GM12864 (cell line): ENCODE measurements at regions not wholly inside any gene's neighbourhood (a gene's known extent, or its start where the extent isn't known, plus 50 kb on each side); places are given as distances from the start of the nearest gene placed in this dataset.

Experiments used
- DNase-seq: peaks from one replicate; pipeline ENCODE4 v3.0.0-alpha.2; 2011; ENCODE audit warnings: low read depth
- H3K4me3 ChIP-seq: 2 replicates; pipeline ENCODE4 v1.5.1; 2011; ENCODE audit warnings: mild to moderate bottlenecking, low read depth, low read length, control low read depth
- TF ChIP-seq, protein P1 (sequence below): IDR thresholded peaks from 2 replicates; pipeline ENCODE4 v1.5.1; 2011; ENCODE audit warnings: low read depth, mild to moderate bottlenecking, moderate library complexity, low read length, control low read depth, inconsistent platforms; ENCODE audit errors: missing control alignments

DNA sequence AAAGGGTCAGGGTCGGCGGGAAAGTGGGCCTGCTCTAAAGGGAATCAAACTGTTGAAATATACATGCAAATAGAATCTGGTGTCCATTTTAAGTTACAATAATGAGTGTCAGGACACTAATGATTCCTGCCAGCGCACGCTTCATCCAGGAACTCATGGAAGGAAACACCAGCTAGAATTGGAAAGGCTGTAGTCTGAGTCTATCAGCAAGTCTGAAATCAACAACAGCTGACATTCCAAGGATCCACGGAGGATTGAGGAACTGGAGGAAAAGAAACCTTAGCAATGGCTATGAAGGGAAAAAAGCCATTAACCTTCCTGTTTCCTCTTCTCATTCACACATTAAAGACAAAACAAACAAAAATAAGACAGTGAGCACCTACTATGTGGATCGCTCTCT, 1063.1 kb downstream of the NTRK3 start:
- no peak for DNase-seq
- H3K4me3 ChIP-seq: no peak overlapping the region
- TF ChIP-seq, protein P1, sequence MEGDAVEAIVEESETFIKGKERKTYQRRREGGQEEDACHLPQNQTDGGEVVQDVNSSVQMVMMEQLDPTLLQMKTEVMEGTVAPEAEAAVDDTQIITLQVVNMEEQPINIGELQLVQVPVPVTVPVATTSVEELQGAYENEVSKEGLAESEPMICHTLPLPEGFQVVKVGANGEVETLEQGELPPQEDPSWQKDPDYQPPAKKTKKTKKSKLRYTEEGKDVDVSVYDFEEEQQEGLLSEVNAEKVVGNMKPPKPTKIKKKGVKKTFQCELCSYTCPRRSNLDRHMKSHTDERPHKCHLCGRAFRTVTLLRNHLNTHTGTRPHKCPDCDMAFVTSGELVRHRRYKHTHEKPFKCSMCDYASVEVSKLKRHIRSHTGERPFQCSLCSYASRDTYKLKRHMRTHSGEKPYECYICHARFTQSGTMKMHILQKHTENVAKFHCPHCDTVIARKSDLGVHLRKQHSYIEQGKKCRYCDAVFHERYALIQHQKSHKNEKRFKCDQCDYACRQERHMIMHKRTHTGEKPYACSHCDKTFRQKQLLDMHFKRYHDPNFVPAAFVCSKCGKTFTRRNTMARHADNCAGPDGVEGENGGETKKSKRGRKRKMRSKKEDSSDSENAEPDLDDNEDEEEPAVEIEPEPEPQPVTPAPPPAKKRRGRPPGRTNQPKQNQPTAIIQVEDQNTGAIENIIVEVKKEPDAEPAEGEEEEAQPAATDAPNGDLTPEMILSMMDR: no peak

DNA sequence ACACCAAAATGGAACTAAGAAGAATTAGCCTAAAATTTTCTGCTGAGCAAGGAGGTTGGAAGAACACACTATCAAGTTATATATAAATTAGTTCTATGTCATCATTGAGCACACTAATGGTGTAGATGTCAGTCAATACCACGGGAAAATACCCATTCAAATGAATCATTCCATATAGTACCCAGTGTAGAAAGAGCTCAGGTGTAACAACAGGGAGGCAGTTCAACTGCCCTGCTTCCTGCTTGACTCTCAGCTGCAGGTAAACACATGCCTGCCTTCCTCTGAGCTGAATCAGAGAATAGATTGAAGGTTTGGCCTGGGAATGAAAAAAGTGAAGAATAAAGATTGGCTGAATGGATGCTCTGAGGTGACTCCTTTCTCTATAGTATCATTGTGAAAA, 1088.0 kb downstream of the AGBL1 start:
- no peak for DNase-seq
- TF ChIP-seq, protein P1: no peak
- H3K4me3 ChIP-seq: no peak overlapping the region

DNA sequence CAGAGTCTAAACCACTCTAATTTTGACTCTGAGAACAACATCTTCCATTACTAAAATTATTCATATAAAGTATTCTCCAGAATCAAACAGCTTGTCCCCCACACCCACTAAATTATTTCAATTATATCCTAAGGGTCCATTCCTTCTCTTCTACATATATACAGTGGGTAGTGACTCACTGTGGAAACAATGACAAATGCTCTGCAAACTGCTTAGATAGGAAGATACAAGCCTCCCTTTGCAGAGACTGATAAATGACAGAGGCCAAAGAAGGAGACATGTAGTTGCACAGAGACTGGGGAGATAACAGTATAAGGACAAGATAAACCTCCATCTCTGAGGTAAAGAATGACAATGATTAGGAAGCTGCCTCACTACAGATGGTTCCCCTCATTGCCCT, 1087.4 kb downstream of the AGBL1 start:
- DNase-seq: no peak
- TF ChIP-seq, protein P1: no peak
- H3K4me3 ChIP-seq: no peak overlapping the region

DNA sequence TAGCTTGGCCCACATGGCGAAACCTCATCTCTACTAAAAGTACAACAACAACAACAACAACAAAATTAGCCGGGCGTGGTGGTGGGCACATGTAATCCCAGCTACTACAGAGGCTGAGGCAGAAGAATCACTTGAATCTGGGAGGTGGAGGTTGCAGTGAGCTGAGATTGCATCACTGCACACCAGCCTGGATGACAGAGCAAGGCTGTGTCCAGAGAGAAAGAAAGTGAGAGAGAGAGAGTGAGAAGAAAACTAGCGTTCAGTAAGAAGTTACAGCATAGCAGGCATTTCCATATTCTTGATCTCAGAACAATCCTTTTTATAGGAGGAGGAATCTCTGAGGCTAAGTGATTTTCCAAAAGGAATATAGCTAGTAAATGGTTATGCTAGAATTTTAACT, 1076.1 kb downstream of the AGBL1 start:
- TF ChIP-seq, protein P1: no peak
- DNase-seq: no peak
- H3K4me3 ChIP-seq: no peak overlapping the region

DNA sequence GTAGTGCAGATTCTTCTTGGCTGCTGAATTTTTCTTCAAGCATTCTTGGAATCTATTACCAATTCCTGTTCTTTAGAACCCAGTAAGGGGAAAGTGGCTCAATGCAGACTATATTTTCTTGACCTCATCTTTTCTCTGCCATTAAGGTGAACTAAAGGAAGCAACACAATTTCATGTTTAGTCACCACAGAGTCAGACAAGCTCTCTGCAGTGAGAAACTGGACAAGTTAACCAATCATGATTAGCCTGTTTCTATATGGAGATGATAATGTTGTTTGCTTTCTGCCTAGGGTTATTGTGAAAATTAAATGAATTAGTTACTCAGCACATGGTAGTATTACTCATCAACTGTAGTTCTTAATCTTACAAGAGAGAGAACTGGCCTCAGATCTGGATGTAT, 1075.1 kb downstream of the AGBL1 start:
- TF ChIP-seq, protein P1: no peak
- H3K4me3 ChIP-seq: no peak overlapping the region
- no peak for DNase-seq

DNA sequence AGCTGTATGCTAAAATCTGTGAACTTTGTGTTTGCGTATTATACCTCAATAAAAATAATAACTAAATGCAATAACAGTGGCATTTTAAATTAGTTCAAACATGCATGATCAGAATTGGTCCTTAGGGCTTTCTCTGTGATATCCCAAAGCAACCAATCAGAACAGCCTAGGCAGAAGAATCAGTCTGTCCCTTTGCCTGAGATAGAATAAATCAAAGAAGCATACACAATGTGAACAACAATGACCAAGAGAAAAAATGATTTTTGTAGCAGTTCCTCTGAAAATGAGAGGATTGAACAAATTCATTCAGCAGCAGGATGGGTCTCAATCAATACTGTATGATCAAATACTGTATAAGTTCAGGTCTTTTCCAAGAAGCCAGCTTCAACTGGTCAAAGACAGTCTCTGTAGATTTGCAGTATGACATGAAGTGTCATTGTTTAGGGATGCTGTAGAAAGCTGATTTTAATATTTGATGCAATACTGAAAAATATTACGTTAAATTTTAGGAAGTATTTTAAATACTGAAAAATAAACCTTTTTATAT, 1071.6 kb downstream of the AGBL1 start:
- TF ChIP-seq, protein P1: no peak
- DNase-seq: no peak

DNA sequence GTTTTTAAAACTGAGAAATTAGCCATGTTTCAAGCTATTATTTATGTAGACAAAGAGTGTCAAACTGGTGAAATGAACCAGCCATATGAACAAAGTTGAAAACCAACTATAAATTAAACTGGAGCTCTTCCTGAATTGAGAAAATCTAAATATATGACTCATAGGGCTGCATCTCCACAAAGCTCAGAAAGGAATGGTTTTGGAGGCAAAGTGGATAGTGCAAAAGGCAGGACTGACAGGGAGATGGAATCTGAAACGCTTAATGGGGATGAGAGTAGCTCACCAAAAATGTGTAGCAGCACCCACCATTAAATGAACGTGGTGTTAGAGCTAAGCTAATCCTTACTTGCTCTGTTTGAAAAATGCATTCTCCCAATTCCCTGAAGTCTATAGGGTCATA, 1066.0 kb downstream of the AGBL1 start:
- no peak overlapping the region for H3K4me3 ChIP-seq
- no peak for DNase-seq
- TF ChIP-seq, protein P1: no peak

More for the DNA sequence above, 1071.6 kb downstream of the AGBL1 start:
- no peak overlapping the region for H3K4me3 ChIP-seq
